OCI-LY7 (cell line): ENCODE measurements at regions not wholly inside any gene's neighbourhood (a gene's known extent, or its start where the extent isn't known, plus 50 kb on each side); places are given as distances from the start of the nearest gene placed in this dataset.

Experiments
- CTCF ChIP-seq: fragments of 200-600 bp; sonication (generic); conservative IDR thresholded peaks from 2 replicates; pipeline ENCODE4 v1.5.1; 2014; ENCODE audit warnings: mild to moderate bottlenecking, antibody characterized with exemption, low read length, moderate library complexity, mixed read lengths
- EZH2phosphoT487 ChIP-seq: fragments of 200-600 bp; sonication (generic); IDR thresholded peaks from 2 replicates; pipeline ENCODE4 v1.6.1; 2018; ENCODE audit warnings: low read depth, borderline replicate concordance, mild to moderate bottlenecking, mixed run types, antibody characterized with exemption, low read length, moderate library complexity, mixed read lengths

- TF ChIP-seq CTCF = no peak
- TF ChIP-seq EZH2phosphoT487 = no peak
These were observed 79.4 kb upstream of the UST start for GRCh38 chr6:148667395-148667794.
